H1 (cell line): ENCODE measurements at regions not wholly inside any gene's neighbourhood (a gene's known extent, or its start where the extent isn't known, plus 50 kb on each side); places are given as distances from the start of the nearest gene placed in this dataset.

ENCODE experiments used
- CTCF ChIA-PET: fragments of 300-600 bp; sonication (Branson Sonifier 250); formaldehyde crosslinking; loops from one replicate; lab custom pipeline; 2021; ENCODE audit not compliant: partially characterized antibody; lab: Charles Lee
- POLR2A ChIA-PET: fragments of 300-600 bp; sonication (Branson Sonifier 250); formaldehyde crosslinking; loops from one replicate; lab custom pipeline; 2021; ENCODE audit warnings: inconsistent platforms; ENCODE audit not compliant: partially characterized antibody; lab: Charles Lee
- DNase-seq, 2 experiments: peaks; one replicate each; pipeline versions ENCODE4 v3.0.0 to v3.0.0-alpha.2; 2010 to 2022; ENCODE audit warnings: low spot score in 2 of 2, low read depth in 1 of 2, mixed read lengths in 1 of 2
- FAIRE-seq: peaks from 2 replicates; lab custom pipeline; 2011; peaks lifted over from hg19 to GRCh38; lab: Jason Lieb, UNC
- H2AFZ ChIP-seq: 2 replicates; pipeline ENCODE4 v1.8.1; 2012; ENCODE audit warnings: low read length, inconsistent platforms
- H2AK5ac ChIP-seq: 2 replicates; pipeline ENCODE4 v1.6.1; 2013; ENCODE audit warnings: low read depth, low read length
- H2BK120ac ChIP-seq: replicated peaks from 2 replicates; pipeline ENCODE3; 2013; ENCODE audit warnings: low read depth, low read length, inconsistent platforms
- H2BK12ac ChIP-seq: 2 replicates; pipeline ENCODE4 v1.6.1; 2013; ENCODE audit warnings: low read depth, low read length
- H2BK15ac ChIP-seq: 2 replicates; pipeline ENCODE4 v1.6.1; 2013; ENCODE audit warnings: low read length
- H2BK20ac ChIP-seq: 2 replicates; pipeline ENCODE4 v1.6.1; 2013; ENCODE audit warnings: low read length
- H2BK5ac ChIP-seq: 2 replicates; pipeline ENCODE4 v1.6.1; 2013; ENCODE audit warnings: low read depth, low read length
- H3K14ac ChIP-seq: 2 replicates; pipeline ENCODE4 v1.6.1; 2013; ENCODE audit warnings: inconsistent platforms; ENCODE audit not compliant: insufficient read length
- H3K18ac ChIP-seq: 2 replicates; pipeline ENCODE4 v1.6.1; 2013; ENCODE audit warnings: low read length; ENCODE audit errors: extremely low read depth
- H3K23ac ChIP-seq: 2 replicates; pipeline ENCODE4 v1.6.1; 2013; ENCODE audit warnings: inconsistent platforms; ENCODE audit not compliant: insufficient read length
- H3K23me2 ChIP-seq: 2 replicates; pipeline ENCODE4 v1.6.1; 2013; ENCODE audit warnings: low read depth, low read length
- H3K27ac ChIP-seq: 2 replicates; pipeline ENCODE4 v1.6.1; 2011; ENCODE audit warnings: low read depth, low read length, inconsistent platforms
- H3K27me3 ChIP-seq, 4 experiments: replicated peaks in 1 of 4; 1 replicate in 1 of 4; 2 replicates in 3 of 4; pipeline versions ENCODE4 v1.6.1 to v1.8.1; 2011 to 2013; ENCODE audit warnings: low read length in 3 of 4, mild to moderate bottlenecking in 3 of 4, inconsistent platforms in 2 of 4, mixed read lengths in 2 of 4, moderate library complexity in 1 of 4; ENCODE audit not compliant: control insufficient read depth in 3 of 4, insufficient read depth in 3 of 4; ENCODE audit errors: extremely low read depth in 1 of 4
- H3K36me3 ChIP-seq, 4 experiments: 2 replicates each; pipeline versions ENCODE4 v1.6.1 to v1.8.1; 2011 to 2013; ENCODE audit warnings: mild to moderate bottlenecking in 4 of 4, low read length in 3 of 4, moderate library complexity in 2 of 4, control low read depth in 1 of 4, inconsistent platforms in 1 of 4; ENCODE audit not compliant: insufficient read depth in 4 of 4, control insufficient read depth in 2 of 4
- H3K4ac ChIP-seq: replicated peaks from 2 replicates; pipeline ENCODE3; 2013; ENCODE audit warnings: low read length, low read depth, mixed read lengths, inconsistent platforms; ENCODE audit not compliant: insufficient read length
- H3K4me1 ChIP-seq, 4 experiments: replicated peaks in 1 of 4; 1 replicate in 1 of 4; 2 replicates in 3 of 4; pipeline versions ENCODE4 v1.6.1 to v1.8.1; 2011 to 2013; ENCODE audit warnings: low read length in 3 of 4, inconsistent platforms in 2 of 4, mixed read lengths in 1 of 4; ENCODE audit not compliant: insufficient read depth in 4 of 4, control insufficient read depth in 3 of 4
- H3K4me2 ChIP-seq, 2 experiments: 2 replicates each; pipeline versions ENCODE4 v1.6.1 to v1.8.1; 2011 to 2013; ENCODE audit warnings: low read depth in 2 of 2, low read length in 2 of 2, control low read depth in 1 of 2, inconsistent platforms in 1 of 2, mild to moderate bottlenecking in 1 of 2; ENCODE audit not compliant: insufficient read depth in 1 of 2
- H3K4me3 ChIP-seq, 4 experiments: fragments of 200-600, 300-600 bp in 1 of 4; sonication (generic), shearing (Covaris generic), sonication (Bioruptor Twin) in 1 of 4; 2 replicates each; pipeline versions ENCODE4 v1.5.1 to v1.8.1; 2011 to 2016; ENCODE audit warnings: low read length in 4 of 4, low read depth in 3 of 4, control low read depth in 2 of 4, inconsistent platforms in 2 of 4, mild to moderate bottlenecking in 2 of 4, mixed read lengths in 1 of 4, moderate library complexity in 1 of 4; ENCODE audit not compliant: insufficient read depth in 2 of 4; ENCODE audit errors: extremely low read depth in 1 of 4
- H3K56ac ChIP-seq: replicated peaks from 2 replicates; pipeline ENCODE3; 2013; ENCODE audit warnings: low read depth, mild to moderate bottlenecking, mixed read lengths, low read length, inconsistent platforms; ENCODE audit not compliant: insufficient read length
- H3K79me1 ChIP-seq: 2 replicates; pipeline ENCODE4 v1.6.1; 2013; ENCODE audit warnings: low read depth, low read length, control low read depth
- H3K79me2 ChIP-seq, 2 experiments: 2 replicates each; pipeline versions ENCODE4 v1.6.1 to v1.8.1; 2012 to 2013; ENCODE audit warnings: low read length in 2 of 2, mild to moderate bottlenecking in 2 of 2, inconsistent platforms in 1 of 2; ENCODE audit not compliant: insufficient read depth in 2 of 2, control insufficient read depth in 1 of 2
- H3K9ac ChIP-seq, 4 experiments: replicated peaks in 1 of 4; 1 replicate in 1 of 4; 2 replicates in 3 of 4; pipeline versions ENCODE4 v1.6.1 to v1.8.1; 2011 to 2013; ENCODE audit warnings: low read depth in 3 of 4, low read length in 3 of 4, control low read depth in 2 of 4, mild to moderate bottlenecking in 2 of 4, moderate library complexity in 2 of 4, inconsistent platforms in 1 of 4; ENCODE audit errors: extremely low read depth in 1 of 4
- H3K9me3 ChIP-seq, 2 experiments: 2 replicates each; pipeline versions ENCODE4 v1.6.1 to v1.8.1; 2012 to 2013; ENCODE audit warnings: mild to moderate bottlenecking in 2 of 2, moderate library complexity in 2 of 2, control low read depth in 1 of 2, inconsistent platforms in 1 of 2, low read depth in 1 of 2, low read length in 1 of 2, mixed read lengths in 1 of 2; ENCODE audit not compliant: insufficient read depth in 2 of 2
- H4K20me1 ChIP-seq, 2 experiments: replicated peaks in 1 of 2; 2 replicates each; pipeline versions ENCODE3 to v1.8.1; 2011 to 2013; ENCODE audit warnings: inconsistent platforms in 2 of 2, low read length in 2 of 2, mild to moderate bottlenecking in 1 of 2; ENCODE audit not compliant: insufficient read depth in 2 of 2, control insufficient read depth in 1 of 2
- H4K5ac ChIP-seq: 2 replicates; pipeline ENCODE4 v1.6.1; 2013; ENCODE audit warnings: low read length, low read depth, mixed read lengths, inconsistent platforms; ENCODE audit not compliant: insufficient read length
- H4K8ac ChIP-seq: 2 replicates; pipeline ENCODE4 v1.8.0; 2013; ENCODE audit warnings: mild to moderate bottlenecking, moderate library complexity, low read length, inconsistent platforms; ENCODE audit not compliant: insufficient read depth; ENCODE audit errors: extremely low read depth
- H4K91ac ChIP-seq: replicated peaks from 2 replicates; pipeline ENCODE3; 2013; ENCODE audit warnings: low read length, mixed read lengths, inconsistent platforms; ENCODE audit not compliant: insufficient read length
- BCL11A ChIP-seq, 2 experiments: IDR thresholded peaks; one replicate each; pipeline ENCODE4 v1.6.1; 2011; ENCODE audit warnings: low read depth in 2 of 2, low read length in 2 of 2, mild to moderate bottlenecking in 2 of 2
- CHD2 ChIP-seq: IDR thresholded peaks from 2 replicates; pipeline ENCODE4 v1.6.1; 2012; ENCODE audit warnings: low read length, improper control_type of control experiment
- JUND ChIP-seq: IDR thresholded peaks from 2 replicates; pipeline ENCODE4 v1.6.1; 2011; ENCODE audit warnings: mild to moderate bottlenecking, improper control_type of control experiment, low read length
- POU5F1 ChIP-seq: IDR thresholded peaks from 2 replicates; pipeline ENCODE4 v1.6.1; 2011; ENCODE audit warnings: low read depth, mild to moderate bottlenecking, low read length, moderate library complexity
- WGBS, 2 experiments: shearing (Covaris generic) in 1 of 2; methylation state at CpG; one replicate each; pipeline versions ENCODE4 v1.1.6 to v1.1.7; 2013 to 2015; ENCODE audit warnings: low lambda C conversion rate in 2 of 2, mixed read lengths in 2 of 2, inconsistent platforms in 1 of 2, low coverage in 1 of 2, missing lambda C conversion rate in 1 of 2; ENCODE audit not compliant: insufficient replicate concordance in 2 of 2, insufficient coverage in 1 of 2, insufficient read length in 1 of 2; ENCODE audit errors: extremely low coverage in 1 of 2, missing lambda C conversion rate in 1 of 2; 5-methylcytosine and 5-hydroxymethylcytosine counted together

GRCh38 chr5:158456241-158456640 is 597.3 kb upstream of the CLINT1 start:
- CTCF ChIA-PET = interaction anchor here (1.2 kb wide), 1 partner anchor 22 kb away, joined by 3 read pairs; no protein-coding TSS in a partner anchor
- H3K9me3 ChIP-seq = no peaks in the 10 kb centered on the region
- no peak for FAIRE-seq

More at GRCh38 chr5:158456241-158456640, 597.3 kb upstream of the CLINT1 start:
- no peak overlapping the region for H3K9ac ChIP-seq
- no peak overlapping the region for H2BK5ac ChIP-seq
- H3K23me2 ChIP-seq = no peaks in the 10 kb centered on the region
- no peak overlapping the region for H2BK20ac ChIP-seq
- no peaks in the 10 kb centered on the region for H3K79me2 ChIP-seq
- H3K4ac ChIP-seq = no peak overlapping the region
- H3K14ac ChIP-seq = no peak overlapping the region
- no peak overlapping the region for H3K23ac ChIP-seq
- H3K4me1 ChIP-seq = no peaks in the 10 kb centered on the region
- no peaks in the 10 kb centered on the region for H4K20me1 ChIP-seq
- H3K36me3 ChIP-seq = no peaks in the 10 kb centered on the region
- no peaks in the 10 kb centered on the region for H3K27me3 ChIP-seq
- no peak overlapping the region for H3K4me2 ChIP-seq
- no peak overlapping the region for H3K27ac ChIP-seq
- no peak for DNase-seq
- no peak overlapping the region for H4K91ac ChIP-seq
- WGBS, 2 experiments = 88% methylated on average over 3 of the region's 3 CpGs; no CpG with 5 or more reads in 1 of the 2 experiments
- H2BK15ac ChIP-seq = no peak overlapping the region
- no peak overlapping the region for H4K5ac ChIP-seq
- H3K4me3 ChIP-seq = no peak overlapping the region
- H2AK5ac ChIP-seq = no peak overlapping the region
- H3K79me1 ChIP-seq = no peaks in the 10 kb centered on the region
- H2BK120ac ChIP-seq = no peak overlapping the region
- H2AFZ ChIP-seq = no peak overlapping the region
- H3K18ac ChIP-seq = no peak overlapping the region
- POLR2A ChIA-PET = no interaction called here
- H4K8ac ChIP-seq = no peak overlapping the region
- no peak overlapping the region for H3K56ac ChIP-seq
- TF ChIP-seq POU5F1 (no peak), BCL11A (IDR thresholded peaks at IDR 0.05; ENCODE audit: low read depth in 2 of 2, low read length in 2 of 2) (no peak), CHD2 (no peak), JUND (no peak)
- no peak overlapping the region for H2BK12ac ChIP-seq
